NCI-H2107 (cell line): ENCODE measurements at regions not wholly inside any gene's neighbourhood (a gene's known extent, or its start where the extent isn't known, plus 50 kb on each side); places are given as distances from the start of the nearest gene placed in this dataset.

Experiments used
- DNase-seq: peaks from one replicate; lab custom pipeline; 2025; lab: John Stamatoyannopoulos, UW

DNA sequence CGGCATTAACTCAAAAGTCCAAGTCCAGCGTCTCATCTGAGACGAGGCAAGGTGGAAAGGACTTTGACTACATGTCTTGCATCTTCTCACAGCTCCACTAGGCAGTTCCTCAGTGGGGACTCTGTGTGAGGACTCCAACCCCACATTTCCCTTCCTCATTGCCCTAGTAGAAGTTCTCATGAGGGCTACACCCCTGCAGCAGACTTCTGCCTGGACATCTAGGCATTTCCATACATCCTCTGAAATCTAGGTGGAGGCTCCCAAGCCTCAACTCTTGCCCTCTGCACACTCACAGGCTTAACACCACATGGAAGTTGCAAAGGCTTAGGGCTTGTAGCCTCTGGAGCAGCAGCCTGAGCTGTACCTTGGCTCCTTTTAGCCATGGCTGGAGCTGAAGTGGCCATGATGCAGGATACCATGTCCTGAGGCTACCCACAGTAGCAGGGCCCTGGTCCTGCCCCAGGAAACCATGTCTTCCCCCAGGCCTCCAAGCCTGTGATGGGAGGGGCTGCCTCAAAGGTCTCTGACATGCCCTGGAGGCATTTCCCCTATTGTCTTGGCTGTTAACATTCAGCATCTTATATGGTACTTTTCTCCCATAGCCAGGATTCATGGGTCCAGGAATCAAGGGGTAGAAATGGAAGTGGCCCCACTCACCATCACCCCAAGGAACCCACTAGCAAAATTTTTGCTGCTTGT lies 194.6 kb upstream of the KCNG1 start:
- DNase-seq, result no peak

DNA sequence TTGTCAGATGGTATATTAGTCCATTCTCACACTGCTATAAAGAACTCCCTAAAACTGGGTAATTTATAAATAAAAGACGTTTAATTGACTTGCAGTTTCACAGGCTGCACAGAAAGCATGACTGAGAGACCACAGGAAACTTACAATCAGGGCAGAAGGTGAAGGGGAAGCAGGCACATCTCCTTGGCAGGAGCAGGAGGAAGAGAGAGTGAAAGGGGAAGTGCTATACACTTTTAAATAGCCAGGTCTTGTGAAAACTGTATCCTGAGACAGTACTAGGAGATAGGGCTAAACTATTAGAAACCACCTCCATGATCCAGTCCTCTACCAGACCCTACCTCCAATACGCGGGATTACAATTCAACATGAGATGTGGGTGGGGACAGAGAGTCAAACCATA lies 193.9 kb upstream of the KCNG1 start:
- DNase-seq, result no peak

DNA sequence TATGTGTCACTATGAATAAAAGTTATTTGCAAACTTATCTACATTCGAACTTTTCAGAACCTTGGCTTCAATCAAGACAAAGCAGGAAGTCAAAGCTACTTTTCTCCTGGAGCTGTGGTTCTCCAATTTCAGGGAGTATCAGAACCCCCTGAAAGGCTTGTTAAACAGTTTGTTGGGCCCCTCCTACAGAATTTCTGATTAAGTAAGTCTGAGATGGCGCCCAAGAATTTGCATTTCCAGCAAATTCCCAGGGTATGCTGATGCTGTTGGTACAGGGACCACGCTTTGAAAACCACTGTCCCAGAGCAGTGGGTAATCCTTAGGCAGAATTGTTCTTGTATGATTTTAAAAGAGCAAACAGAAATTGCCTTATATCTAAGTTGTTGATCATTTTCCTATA lies 189.9 kb upstream of the KCNG1 start:
- no peak for DNase-seq

DNA sequence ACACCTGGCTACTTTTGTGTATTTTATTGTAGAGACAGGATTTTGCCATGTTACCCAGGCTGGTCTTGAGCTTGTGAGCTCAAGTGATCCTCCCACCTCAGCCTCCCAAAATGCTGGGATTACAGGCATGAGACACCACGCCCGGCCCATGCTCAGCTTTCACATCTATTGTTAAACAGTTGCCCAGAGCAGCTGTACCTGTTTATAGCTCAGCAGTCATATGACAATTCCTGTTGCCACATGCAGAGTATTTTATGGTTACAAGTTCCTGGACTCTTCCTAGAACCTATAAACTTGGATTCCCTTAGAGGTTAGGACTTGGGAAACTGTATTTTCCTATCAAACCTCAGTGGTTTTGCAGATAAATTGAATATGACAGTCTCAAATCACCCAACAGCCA lies 188.3 kb upstream of the KCNG1 start:
- no peak for DNase-seq

DNA sequence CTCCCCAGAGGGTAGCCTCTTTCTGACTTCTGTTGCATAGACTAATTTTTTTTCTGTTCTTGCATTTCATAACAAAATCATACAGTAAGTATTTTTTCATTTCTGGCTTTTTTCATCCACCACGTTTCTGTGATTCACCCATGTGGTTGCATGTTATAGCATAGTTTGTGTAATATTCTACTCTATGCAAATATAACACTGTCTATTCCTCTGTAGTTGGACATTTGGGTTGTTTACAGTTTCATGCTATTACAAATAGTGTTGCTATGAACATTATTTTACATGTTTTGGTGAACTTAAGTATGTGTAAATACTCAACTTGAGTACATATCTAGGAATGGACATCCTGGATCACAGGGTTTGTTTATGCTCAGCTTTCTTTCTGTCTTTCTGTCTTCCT lies 187.2 kb upstream of the KCNG1 start:
- DNase-seq, result no peak

DNA sequence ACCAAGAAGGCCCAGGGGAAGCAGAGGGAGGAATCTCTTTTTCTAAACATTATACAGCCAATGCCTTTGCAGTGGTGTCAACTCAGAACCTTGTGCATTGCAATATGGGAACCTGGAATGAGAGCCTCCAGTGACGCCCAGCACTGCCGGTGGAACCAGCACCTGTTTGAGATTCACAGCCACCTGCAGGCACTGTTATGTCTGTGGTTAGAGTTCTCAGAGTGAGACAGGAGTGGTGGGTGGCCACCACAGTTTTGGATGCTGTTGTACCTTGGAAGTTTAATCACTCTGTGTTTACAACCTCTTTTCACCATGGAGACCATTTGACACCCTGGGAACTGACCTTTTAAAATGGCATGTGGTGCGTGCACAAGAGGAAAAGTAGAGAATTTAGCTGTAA lies 185.3 kb upstream of the KCNG1 start:
- DNase-seq, result no peak

DNA sequence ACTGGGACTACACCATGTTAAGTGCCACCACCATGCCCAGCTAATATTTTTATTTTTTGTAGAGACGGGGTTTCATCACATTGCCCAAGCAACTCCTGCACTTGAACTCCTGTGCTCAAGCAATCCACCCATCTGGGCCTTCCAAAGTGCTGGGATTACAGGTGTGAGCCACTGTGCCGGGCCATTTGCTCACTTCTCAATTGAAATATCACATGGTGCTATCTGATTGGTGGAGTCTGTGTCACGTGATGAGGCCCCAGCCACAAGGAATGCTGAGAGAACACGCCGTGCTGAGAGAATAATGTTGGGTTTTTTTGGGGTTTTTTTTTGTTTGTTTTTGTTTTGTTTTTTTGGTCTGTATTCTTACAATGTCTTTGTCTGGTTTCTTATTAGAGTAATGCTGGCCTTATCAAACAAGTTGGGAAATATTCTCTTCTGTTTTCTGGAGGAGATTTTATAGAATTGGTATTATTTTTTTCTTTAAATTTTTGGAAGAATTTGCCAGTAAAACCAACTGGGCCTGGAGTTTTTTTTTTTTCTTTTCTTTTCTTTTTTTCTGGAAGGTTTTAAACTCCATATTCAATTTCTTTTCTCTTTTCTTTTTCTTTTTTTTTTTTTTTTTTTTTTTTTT lies 183.2 kb upstream of the KCNG1 start:
- no peak for DNase-seq

DNA sequence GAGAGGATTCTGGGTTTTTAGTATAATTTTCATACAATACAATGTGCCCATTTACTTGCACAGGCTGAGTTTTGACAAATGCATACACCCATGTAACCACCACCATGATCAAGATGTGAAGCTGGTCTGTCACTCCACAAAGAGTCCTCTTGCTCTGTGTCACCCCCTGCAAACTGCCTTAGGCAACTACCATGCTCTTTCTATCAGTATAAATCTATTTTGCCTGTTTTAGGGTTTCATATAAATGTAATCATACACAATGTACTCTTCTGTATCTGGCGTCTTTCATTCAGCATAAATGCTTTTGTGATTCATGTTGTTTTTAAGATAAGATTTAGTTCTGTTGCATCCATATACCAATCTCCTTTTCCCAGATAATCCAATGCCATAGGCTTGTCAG lies 181.9 kb upstream of the KCNG1 start:
- DNase-seq, result no peak

DNA sequence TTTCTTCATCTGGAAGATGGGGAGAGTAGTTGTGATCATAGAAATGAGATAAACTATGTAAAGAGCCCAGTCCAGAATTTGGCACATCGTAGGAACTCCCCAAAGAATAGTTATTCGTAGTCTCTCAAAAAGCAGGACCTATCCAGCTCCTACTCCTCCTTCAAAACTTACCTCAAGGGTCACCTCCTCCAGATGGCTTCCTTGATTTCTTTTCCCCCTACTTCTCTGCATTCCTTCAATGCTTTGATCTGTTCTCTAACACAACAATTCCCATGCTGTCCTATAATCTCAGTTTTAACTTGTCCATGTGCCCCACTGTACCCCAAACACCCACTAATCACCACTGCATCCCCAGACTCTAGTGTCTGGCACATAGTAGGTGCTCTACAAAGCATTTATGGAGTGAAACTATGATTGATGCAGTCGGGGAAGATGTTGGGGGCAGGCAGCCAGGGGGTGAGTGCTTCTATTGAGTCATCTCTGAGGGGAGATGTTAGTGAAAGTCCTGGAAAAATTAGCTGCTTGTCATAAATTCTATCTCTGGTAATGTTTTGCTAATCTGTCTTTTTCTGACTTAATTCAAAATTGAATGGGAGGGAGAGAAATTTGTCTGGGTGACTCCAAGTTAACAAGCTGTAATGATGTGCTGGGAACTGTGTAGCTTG lies 181.3 kb upstream of the KCNG1 start:
- no peak for DNase-seq

DNA sequence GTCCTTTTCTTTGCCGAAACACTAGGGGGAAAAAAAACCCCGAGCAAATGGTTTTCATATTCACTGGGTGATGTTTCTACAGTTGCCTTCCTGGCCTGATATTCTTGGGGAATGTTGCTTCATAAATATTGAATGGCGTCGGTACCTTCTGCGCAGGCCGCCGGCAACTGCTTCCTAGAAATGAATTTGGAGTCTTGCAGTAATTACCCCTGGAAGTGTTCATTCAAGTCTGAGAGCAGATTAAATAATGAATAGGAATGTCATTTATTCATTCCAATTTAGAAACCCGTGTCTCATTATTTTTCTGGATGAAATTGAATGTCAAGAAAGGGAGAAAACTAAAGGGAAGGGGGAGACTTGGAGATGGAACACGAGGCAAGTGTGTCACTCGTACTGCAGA lies 179.4 kb upstream of the KCNG1 start:
- no peak for DNase-seq

DNA sequence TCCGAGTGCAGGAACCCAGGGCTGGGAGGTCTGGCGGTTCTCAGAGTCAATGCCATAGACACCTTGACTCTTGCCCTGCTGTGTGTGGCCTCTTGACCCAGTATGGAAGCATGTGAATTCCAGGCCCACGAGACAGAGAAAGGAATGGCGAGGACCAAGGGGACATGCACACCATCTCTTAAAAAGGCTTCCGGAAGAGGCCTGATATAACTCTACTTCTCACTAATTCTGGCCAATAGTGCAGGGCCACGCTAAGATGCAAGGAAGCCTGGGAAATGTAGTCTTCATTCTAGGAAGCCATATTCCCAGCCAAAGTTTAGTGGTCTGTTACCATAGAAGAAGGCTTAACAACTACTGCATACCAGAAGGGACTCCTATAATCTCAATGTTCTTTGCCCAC lies 177.0 kb upstream of the KCNG1 start:
- no peak for DNase-seq

DNA sequence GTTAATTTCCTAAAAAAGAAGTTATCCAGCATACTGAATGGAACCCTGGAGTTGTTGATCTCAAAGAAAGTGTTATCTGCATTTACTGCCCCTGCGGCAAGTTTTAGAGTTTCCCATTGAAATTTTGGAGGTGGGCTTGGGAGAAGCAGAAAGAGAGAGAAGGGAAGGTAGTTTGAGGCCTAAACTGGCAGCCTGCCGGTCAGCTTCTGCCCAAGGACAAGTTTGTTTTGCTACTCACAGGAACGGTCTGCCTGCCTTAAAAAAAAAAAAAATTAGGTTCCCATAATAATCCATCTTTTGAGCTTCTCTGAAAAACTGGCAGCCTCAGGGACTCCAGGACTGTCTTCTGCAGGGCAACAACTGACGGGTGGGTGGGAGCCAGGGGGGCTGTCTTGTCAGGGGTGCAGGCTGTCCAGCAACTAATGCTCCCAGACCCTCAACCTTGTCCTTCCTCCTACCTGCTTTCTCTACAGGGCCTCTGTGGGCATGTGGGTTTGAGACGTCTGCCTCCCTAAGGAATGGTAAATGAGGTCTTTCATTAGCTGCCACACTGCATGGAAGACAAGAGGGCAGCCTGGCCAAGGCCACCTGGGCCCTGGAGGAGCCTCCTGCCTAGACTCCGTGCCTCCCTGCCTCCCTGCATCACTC lies 176.1 kb upstream of the KCNG1 start:
- DNase-seq, result no peak

DNA sequence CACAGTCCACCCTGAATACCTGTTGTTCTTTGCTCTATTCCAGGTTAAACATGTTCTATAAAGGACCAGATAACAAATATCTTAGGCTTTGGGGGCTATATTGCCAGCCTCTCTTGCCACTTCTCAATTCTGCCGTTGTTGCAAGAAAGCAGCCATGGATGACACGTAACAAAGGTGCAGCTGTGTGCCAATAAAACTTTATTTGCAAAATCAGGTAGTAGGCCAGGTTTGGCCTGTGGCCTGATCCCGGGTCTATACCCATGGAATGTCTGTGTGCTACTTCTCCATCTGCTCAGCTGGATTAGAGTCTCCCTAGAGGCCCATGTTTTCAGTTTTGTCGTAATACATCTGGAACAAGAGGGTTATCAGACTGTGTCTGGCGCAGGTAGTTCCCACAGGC lies 175.3 kb upstream of the KCNG1 start:
- no peak for DNase-seq

DNA sequence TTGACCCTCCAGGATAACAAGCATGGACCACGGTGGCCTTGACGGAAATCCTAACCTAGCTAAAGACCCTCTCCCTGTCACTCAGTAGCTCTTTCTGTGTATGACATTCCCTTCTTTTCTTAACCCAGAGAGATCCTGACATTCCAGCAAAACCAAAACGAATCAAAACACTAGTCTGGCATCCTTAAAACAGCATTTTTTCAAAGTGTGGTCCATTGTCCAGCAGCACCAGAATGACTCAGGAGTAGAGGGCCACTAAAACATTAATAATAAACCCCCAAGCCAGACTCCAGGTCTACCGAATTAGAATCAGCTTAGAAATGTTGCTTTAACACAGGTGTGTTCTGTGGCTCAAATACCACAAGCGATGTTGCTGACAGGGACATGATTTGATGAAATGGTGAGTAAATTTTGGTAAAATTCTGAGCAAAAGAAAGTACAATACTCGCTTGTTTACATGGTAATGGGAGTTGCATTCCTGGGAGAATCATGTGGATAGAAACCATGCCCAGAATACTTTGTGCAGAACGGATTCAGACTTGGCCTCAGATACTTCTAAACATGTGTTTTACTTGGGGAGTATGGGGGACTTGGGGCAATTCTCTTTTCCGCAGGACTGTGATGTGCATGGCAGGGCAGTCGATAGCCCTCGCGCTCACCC lies 174.2 kb upstream of the KCNG1 start:
- DNase-seq, result no peak

DNA sequence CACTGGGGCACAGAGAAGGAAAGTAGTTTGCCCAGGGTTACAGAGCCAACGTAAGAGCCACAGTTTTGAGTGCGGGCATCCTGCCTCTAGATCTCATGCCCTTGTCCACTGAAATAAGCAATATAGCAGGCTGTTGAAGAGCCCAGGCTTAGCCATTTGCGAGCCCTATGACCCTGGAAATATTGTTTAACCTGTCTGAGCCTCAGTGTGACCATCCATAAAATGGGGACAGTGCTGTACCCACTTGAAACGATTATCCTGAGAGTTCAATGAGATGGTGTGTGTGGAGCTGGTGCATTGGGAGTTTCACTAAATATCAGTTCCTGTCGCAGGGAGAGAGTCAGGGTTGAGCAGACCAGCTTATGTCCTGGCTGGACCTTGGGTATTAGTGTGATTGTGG lies 173.1 kb upstream of the KCNG1 start:
- no peak for DNase-seq

DNA sequence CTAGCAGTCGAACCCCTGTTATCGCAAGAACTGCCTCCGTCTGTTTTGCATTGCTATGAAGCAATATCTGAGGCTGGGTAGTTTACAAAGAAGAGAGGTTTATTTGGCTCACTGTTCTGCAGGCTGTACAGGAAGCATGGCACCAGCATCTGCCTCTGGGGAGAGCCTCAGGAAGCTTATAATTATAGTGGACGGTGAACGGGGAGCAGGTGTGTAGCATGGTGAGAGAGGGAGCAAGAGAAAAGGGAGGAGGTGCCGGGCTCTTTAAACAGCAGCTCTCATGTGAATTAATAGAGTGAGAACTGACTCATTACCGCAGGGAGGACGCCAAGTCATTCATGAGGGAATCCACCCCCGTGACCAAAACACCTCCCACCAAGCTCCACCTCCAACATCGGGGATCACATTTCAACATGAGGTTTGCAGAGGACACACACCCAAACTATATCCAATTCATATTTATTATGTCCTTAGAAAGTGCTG lies 172.6 kb upstream of the KCNG1 start:
- DNase-seq, result no peak

DNA sequence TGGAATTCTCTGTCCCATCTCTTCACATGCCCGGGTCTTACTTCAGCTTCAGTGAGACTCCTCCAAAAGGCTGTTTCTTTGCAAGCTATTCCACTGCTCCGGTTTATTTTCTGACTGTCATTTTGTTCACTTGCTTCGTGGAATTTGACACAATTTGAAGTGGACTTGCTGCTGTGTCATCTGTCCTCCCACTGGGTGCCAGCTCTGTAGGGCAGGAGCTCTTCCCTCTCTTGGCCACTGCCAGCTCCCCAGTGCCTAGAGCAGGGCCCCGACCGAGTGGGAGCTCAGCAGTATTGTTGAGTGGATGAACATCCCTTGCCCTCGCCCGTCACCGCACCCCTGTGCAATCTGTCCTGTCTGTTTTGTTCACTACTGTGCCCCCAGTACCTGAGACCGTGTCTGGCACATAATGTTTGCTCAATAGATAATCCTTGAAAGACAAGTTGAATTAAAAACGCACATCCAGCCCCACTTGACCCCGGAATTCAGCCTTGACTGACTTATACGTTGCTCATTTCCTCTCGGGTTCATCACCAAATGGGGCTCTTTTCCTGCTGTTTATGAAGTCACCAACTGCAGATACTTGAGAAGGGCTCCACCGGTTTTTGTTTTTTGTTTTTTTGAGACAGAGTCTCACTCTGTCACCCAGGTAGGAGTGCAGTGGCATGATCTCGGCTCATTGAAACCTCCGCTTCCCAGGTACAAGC lies 170.3 kb upstream of the KCNG1 start:
- no peak for DNase-seq

DNA sequence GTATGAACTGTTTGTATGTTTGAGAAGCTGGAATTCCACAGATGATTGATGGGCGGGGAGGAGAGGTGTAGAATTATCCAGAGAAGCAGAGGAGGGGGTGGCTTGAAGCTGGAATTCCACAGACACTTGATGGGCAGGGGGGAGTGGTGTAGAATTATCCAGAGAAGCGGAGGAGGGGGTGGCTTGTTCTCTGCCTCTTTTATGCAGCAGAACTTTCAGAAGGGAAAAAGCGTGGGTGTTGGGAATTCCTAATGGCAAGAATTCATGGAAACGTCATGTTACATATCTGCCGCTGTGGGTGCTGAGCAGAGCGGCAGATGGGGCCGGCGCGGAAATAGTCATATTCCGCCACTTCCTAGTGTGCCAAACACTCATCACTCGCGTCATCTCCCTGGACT lies 167.9 kb upstream of the KCNG1 start:
- no peak for DNase-seq

DNA sequence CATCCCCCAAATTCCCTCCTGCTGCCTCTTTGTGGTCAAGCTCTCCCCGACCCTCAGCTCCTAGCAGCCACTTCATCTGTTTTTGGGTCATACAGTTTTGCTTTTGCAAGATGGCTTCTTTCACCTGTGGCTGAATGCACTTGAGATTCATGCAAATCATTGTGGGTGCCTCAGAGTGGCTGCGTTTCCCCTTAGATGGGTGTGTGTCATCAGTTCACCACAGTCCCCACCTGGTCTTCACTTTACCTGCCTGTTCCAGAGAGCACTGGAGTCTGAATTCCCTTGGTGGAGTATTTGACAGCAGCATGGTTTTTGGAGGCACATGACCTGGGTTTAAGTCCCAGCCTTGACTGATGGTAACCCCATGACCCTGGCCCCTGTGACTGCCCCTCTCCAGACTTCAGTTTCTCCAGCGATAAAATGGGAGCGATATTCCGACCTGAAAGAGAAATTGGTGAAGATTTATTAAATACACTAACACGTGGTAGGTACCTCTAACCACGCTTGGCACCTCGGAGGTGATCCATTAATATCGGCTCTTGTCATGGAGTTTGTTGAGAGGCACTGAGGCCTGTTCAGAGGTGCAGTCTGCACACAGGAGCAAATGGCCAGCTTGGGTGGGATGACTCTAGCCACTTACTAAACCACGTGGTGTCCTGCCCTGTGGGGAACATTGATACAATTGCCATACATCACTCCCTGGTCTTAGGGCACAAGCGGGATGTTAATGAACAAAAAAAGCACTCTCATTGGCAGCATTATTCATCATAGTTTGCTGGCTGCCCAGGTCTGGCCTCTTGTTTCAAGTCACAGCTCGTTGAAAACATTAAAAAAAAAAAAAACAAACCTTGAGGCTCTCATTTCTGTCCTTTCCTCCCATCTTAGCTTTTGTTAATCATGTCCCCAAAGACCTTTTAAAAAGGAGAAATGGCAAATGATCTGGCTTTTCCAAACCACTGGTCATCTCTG lies 167.2 kb upstream of the KCNG1 start:
- DNase-seq, result no peak

DNA sequence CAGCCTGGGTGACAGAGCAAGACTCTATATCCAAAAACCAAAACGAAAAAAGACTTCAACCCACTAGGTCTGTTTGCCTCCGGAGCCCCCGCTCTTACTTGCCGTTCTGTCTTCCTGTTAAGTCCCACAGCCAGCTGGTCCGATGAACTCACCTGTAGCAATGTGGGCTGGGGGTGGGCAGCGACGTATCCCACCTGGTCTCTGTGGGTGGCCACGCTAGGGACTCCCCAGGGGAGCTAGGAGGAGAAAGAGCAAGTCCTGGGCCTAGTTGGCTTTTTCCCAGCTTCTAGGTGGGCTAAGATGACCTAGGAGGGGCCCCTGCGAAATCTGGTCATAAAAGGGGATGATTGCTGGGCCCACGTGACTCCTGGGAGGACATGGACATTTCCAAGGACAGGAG lies 166.0 kb upstream of the KCNG1 start:
- DNase-seq, result no peak

DNA sequence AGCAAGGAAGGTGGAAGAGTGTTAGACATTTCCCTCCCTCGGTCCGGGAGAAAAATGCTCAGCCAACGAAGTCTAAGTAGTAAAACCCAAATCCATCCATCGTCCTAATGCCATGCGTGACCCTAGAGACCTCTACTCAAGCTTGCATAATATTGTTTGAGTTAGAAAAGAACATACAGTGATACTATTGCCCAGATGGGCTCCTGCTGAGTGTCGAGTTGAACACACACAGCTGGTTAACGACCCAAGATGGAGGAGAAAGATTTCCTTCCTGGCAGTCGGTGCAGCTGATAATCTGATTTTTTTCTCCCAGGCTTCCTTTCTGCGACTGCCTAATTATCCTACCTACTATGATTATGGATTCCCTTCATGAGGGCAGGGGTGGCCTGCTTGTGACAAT lies 164.4 kb upstream of the KCNG1 start:
- DNase-seq, result no peak
